Fibroblast of lung (primary cell): ENCODE measurements at regions not wholly inside any gene's neighbourhood (a gene's known extent, or its start where the extent isn't known, plus 50 kb on each side); places are given as distances from the start of the nearest gene placed in this dataset.

Source experiments
- EZH2 ChIP-seq: IDR thresholded peaks from 2 replicates; pipeline ENCODE4 v1.5.1; 2012; ENCODE audit warnings: low read length, control low read depth, mild to moderate bottlenecking; ENCODE audit errors: missing control alignments
- TF ChIP-seq, protein P1 (sequence below), 2 donors: IDR thresholded peaks in 1 of 2; conservative IDR thresholded peaks in 1 of 2; 1 replicate in 1 of 2; 2 replicates in 1 of 2; pipeline ENCODE4 v1.5.1; 2011 to 2012; ENCODE audit warnings: low read length in 2 of 2, control low read depth in 1 of 2, inconsistent platforms in 1 of 2, low read depth in 1 of 2, mild to moderate bottlenecking in 1 of 2

DNA sequence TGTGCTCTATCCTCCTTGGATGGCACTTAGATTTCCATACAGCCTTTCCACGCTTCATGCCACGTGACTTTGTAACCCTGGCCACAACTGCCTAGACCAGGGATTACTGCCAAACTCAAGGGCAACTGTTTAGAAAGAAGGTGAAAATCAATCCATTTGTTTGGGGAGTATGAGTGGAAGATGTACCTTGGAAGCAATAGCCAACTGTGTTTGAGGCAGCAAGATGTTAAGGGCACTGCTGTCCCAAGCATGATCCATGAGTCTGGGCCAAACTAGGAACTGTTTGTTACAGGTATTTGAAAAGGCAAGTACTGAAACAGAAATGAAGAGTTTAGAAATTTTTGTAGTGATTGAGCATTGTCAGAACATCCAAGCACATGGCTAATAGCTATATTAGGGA is 138.9 kb downstream of the CDC42EP3 start:
- TF ChIP-seq, protein P1, sequence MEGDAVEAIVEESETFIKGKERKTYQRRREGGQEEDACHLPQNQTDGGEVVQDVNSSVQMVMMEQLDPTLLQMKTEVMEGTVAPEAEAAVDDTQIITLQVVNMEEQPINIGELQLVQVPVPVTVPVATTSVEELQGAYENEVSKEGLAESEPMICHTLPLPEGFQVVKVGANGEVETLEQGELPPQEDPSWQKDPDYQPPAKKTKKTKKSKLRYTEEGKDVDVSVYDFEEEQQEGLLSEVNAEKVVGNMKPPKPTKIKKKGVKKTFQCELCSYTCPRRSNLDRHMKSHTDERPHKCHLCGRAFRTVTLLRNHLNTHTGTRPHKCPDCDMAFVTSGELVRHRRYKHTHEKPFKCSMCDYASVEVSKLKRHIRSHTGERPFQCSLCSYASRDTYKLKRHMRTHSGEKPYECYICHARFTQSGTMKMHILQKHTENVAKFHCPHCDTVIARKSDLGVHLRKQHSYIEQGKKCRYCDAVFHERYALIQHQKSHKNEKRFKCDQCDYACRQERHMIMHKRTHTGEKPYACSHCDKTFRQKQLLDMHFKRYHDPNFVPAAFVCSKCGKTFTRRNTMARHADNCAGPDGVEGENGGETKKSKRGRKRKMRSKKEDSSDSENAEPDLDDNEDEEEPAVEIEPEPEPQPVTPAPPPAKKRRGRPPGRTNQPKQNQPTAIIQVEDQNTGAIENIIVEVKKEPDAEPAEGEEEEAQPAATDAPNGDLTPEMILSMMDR (conservative IDR thresholded peaks at IDR 0.05 in 1 of 2, IDR thresholded peaks at IDR 0.05 in 1 of 2; ENCODE audit: low read depth in 1 of 2, low read length in 2 of 2): no peak
- TF ChIP-seq EZH2: no peak
